CD14-positive monocyte (primary cell): ENCODE measurements at regions not wholly inside any gene's neighbourhood (a gene's known extent, or its start where the extent isn't known, plus 50 kb on each side); places are given as distances from the start of the nearest gene placed in this dataset.

ENCODE experiments used
- DNase-seq, 3 donors: peaks; one replicate each; pipeline ENCODE4 v3.0.0-alpha.2; 2011 to 2022
- H2AFZ ChIP-seq: 2 replicates; pipeline ENCODE4 v1.6.0; 2012; ENCODE audit warnings: mild to moderate bottlenecking, low read depth, low read length, inconsistent platforms; ENCODE audit not compliant: insufficient read depth, poor library complexity, severe bottlenecking
- H3K27ac ChIP-seq, 2 donors: 1 replicate in 1 of 2; 2 replicates in 1 of 2; pipeline ENCODE4 v1.5.1; 2012 to 2013; ENCODE audit warnings: low read length in 2 of 2, control low read depth in 1 of 2, inconsistent platforms in 1 of 2, low read depth in 1 of 2, mild to moderate bottlenecking in 1 of 2
- H3K27me3 ChIP-seq, 2 donors: one replicate each; pipeline versions ENCODE4 v1.6.0 to v1.6.1; 2011 to 2013; ENCODE audit warnings: low read length in 2 of 2; ENCODE audit not compliant: control insufficient read depth in 2 of 2, insufficient read depth in 2 of 2
- H3K36me3 ChIP-seq, 2 donors: replicated peaks in 1 of 2; 1 replicate in 1 of 2; 2 replicates in 1 of 2; pipeline versions ENCODE4 v1.5.1 to v1.6.1; 2012 to 2013; ENCODE audit warnings: low read length in 2 of 2, control low read depth in 1 of 2, inconsistent platforms in 1 of 2, mild to moderate bottlenecking in 1 of 2; ENCODE audit not compliant: insufficient read depth in 2 of 2, control insufficient read depth in 1 of 2
- H3K4me1 ChIP-seq, 2 donors: 1 replicate in 1 of 2; 2 replicates in 1 of 2; pipeline versions ENCODE4 v1.5.1 to v1.6.1; 2012 to 2013; ENCODE audit warnings: low read length in 2 of 2, control low read depth in 1 of 2, inconsistent platforms in 1 of 2, mild to moderate bottlenecking in 1 of 2, moderate library complexity in 1 of 2; ENCODE audit not compliant: insufficient read depth in 2 of 2, control insufficient read depth in 1 of 2
- H3K4me2 ChIP-seq: replicated peaks from 2 replicates; pipeline ENCODE3; 2012; ENCODE audit warnings: low read length, moderate library complexity, mild to moderate bottlenecking; ENCODE audit not compliant: poor library complexity, severe bottlenecking; ENCODE audit errors: extremely low read depth
- H3K4me3 ChIP-seq, 3 experiments: fragments of 200-600 bp in 1 of 3; sonication (generic) in 1 of 3; replicated peaks in 1 of 3; 1 replicate in 2 of 3; 2 replicates in 1 of 3; pipeline ENCODE4 v1.5.1; 2011 to 2013; ENCODE audit warnings: low read length in 3 of 3, mild to moderate bottlenecking in 3 of 3, control low read depth in 2 of 3, low read depth in 2 of 3, inconsistent platforms in 1 of 3, moderate library complexity in 1 of 3
- H3K79me2 ChIP-seq: 2 replicates; pipeline ENCODE4 v1.6.0; 2012; ENCODE audit warnings: mild to moderate bottlenecking, control low read depth, inconsistent platforms, low read length, moderate library complexity; ENCODE audit not compliant: insufficient read depth
- H3K9ac ChIP-seq: 2 replicates; pipeline ENCODE4 v1.6.0; 2017; ENCODE audit warnings: low read length, mild to moderate bottlenecking; ENCODE audit not compliant: insufficient read depth, poor library complexity, severe bottlenecking
- H3K9me3 ChIP-seq, 2 donors: replicated peaks in 1 of 2; 1 replicate in 1 of 2; 2 replicates in 1 of 2; pipeline versions ENCODE4 v1.5.1 to v1.6.1; 2012 to 2013; ENCODE audit warnings: low read length in 2 of 2, control low read depth in 1 of 2; ENCODE audit not compliant: control insufficient read depth in 1 of 2, insufficient read depth in 1 of 2
- H4K20me1 ChIP-seq: 2 replicates; pipeline ENCODE4 v1.6.0; 2012; ENCODE audit warnings: mild to moderate bottlenecking, low read length, control low read depth, moderate library complexity; ENCODE audit not compliant: insufficient read depth
- H3K27ac Mint-ChIP-seq, 7 donors: one replicate each; pipeline ENCODE4 v1.8.0; 2020; ENCODE audit warnings: mild to moderate bottlenecking in 7 of 7, mixed read lengths in 7 of 7, moderate library complexity in 6 of 7, inconsistent platforms in 2 of 7
- H3K27me3 Mint-ChIP-seq, 3 donors: one replicate each; pipeline ENCODE4 v1.8.0; 2021 to 2022; ENCODE audit warnings: low read depth in 3 of 3, mild to moderate bottlenecking in 3 of 3, mixed read lengths in 3 of 3, moderate library complexity in 3 of 3, inconsistent platforms in 1 of 3
- H3K36me3 Mint-ChIP-seq, 2 donors: one replicate each; pipeline ENCODE4 v1.8.0; 2020; ENCODE audit warnings: mixed read lengths in 2 of 2, inconsistent platforms in 1 of 2, mild to moderate bottlenecking in 1 of 2
- H3K4me1 Mint-ChIP-seq: one replicate; pipeline ENCODE4 v1.8.0; 2020; ENCODE audit warnings: mild to moderate bottlenecking, mixed read lengths
- H3K4me3 Mint-ChIP-seq, 2 donors: one replicate each; pipeline ENCODE4 v1.8.0; 2020; ENCODE audit warnings: mild to moderate bottlenecking in 2 of 2, mixed read lengths in 2 of 2, moderate library complexity in 1 of 2
- H3K9me3 Mint-ChIP-seq, 7 donors: one replicate each; pipeline ENCODE4 v1.8.0; 2020 to 2022; ENCODE audit warnings: mixed read lengths in 7 of 7, mild to moderate bottlenecking in 6 of 7, moderate library complexity in 6 of 7, inconsistent platforms in 2 of 7
- WGBS: methylation state at CpG from one replicate; pipeline ENCODE4 v1.1.5; 2013; ENCODE audit warnings: missing lambda C conversion rate; ENCODE audit not compliant: insufficient coverage; 5-methylcytosine and 5-hydroxymethylcytosine counted together
- intact Hi-C, 2 donors: fragments of 100-400 bp; cut with micrococcal nuclease; formaldehyde crosslinking; loops; one replicate each; pipeline versions ENCODE4 v1.15.0 to v1.15.1; 2023
- TF ChIP-seq, protein P1 (sequence below): fragments of 200-600 bp; IDR thresholded peaks from one replicate; pipeline ENCODE4 v1.8.0; 2022; ENCODE audit warnings: antibody characterized with exemption, mild to moderate bottlenecking

GRCh38 chr15:81813215-81813614, 232.6 kb downstream of the MEX3B start:
- no peak overlapping the region for H3K9ac ChIP-seq
- H3K4me3 ChIP-seq, result no peak overlapping the region
- DNase-seq, result no peak
- H3K36me3 ChIP-seq, result no peaks in the 10 kb centered on the region
- no peak overlapping the region for H3K27ac Mint-ChIP-seq
- no peaks in the 10 kb centered on the region for H3K27me3 ChIP-seq
- no peak overlapping the region for H3K4me2 ChIP-seq
- no peaks in the 10 kb centered on the region for H3K9me3 ChIP-seq
- intact Hi-C loops, result no loop called here
- no peaks in the 10 kb centered on the region for H3K79me2 ChIP-seq
- H3K9me3 Mint-ChIP-seq, result peaks cover 0 to 2% (median 0%) of the 10 kb centered on the region in 7 donors
- no peak overlapping the region for H3K4me3 Mint-ChIP-seq
- no peaks in the 10 kb centered on the region for H3K4me1 ChIP-seq
- no peaks in the 10 kb centered on the region for H4K20me1 ChIP-seq
- no peak overlapping the region for H2AFZ ChIP-seq
- no peak overlapping the region for H3K27ac ChIP-seq
- WGBS, result no CpG with 5 or more reads among the region's 3 CpGs
- no peaks in the 10 kb centered on the region for H3K36me3 Mint-ChIP-seq
- no peaks in the 10 kb centered on the region for H3K4me1 Mint-ChIP-seq
- H3K27me3 Mint-ChIP-seq, result peaks cover 0 to 1% (median 0%) of the 10 kb centered on the region in 3 donors
- TF ChIP-seq, protein P1, sequence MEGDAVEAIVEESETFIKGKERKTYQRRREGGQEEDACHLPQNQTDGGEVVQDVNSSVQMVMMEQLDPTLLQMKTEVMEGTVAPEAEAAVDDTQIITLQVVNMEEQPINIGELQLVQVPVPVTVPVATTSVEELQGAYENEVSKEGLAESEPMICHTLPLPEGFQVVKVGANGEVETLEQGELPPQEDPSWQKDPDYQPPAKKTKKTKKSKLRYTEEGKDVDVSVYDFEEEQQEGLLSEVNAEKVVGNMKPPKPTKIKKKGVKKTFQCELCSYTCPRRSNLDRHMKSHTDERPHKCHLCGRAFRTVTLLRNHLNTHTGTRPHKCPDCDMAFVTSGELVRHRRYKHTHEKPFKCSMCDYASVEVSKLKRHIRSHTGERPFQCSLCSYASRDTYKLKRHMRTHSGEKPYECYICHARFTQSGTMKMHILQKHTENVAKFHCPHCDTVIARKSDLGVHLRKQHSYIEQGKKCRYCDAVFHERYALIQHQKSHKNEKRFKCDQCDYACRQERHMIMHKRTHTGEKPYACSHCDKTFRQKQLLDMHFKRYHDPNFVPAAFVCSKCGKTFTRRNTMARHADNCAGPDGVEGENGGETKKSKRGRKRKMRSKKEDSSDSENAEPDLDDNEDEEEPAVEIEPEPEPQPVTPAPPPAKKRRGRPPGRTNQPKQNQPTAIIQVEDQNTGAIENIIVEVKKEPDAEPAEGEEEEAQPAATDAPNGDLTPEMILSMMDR, result no peak

GRCh38 chr15:81812456-81812855, 233.4 kb downstream of the MEX3B start:
- Mint-ChIP-seq H3K9me3 (peaks cover 0 to 2% (median 0%) of the 10 kb centered on the region in 7 donors), H3K27me3 (peaks cover 0 to 1% (median 0%) of the 10 kb centered on the region in 3 donors), H3K4me3 (no peak overlapping the region), H3K27ac (no peak overlapping the region), H3K36me3 (no peaks in the 10 kb centered on the region), H3K4me1 (no peaks in the 10 kb centered on the region)
- Histone ChIP-seq H3K36me3 (no peaks in the 10 kb centered on the region), H3K79me2 (no peaks in the 10 kb centered on the region), H3K9me3 (no peaks in the 10 kb centered on the region), H3K4me3 (no peak overlapping the region), H3K27ac (no peak overlapping the region), H3K27me3 (no peaks in the 10 kb centered on the region), H2AFZ (no peak overlapping the region), H3K9ac (no peak overlapping the region), H3K4me1 (no peaks in the 10 kb centered on the region), H4K20me1 (no peaks in the 10 kb centered on the region), H3K4me2 (no peak overlapping the region)
- TF ChIP-seq, protein P1, result no peak
- 98% methylated on average over 6 of the region's 7 CpGs for WGBS
- intact Hi-C loops, result no loop called here
- DNase-seq, result no peak
